Astrocyte of the spinal cord (primary cell): ENCODE measurements at regions not wholly inside any gene's neighbourhood (a gene's known extent, or its start where the extent isn't known, plus 50 kb on each side); places are given as distances from the start of the nearest gene placed in this dataset.
A peak's percentile ranks its signal among the peaks of the same experiment; 100 is the strongest.
"Not testable (repeated sequence)": the region's sequence is repeated elsewhere in the genome, so short reads cannot be mapped to it uniquely, and the experiment has no call there.

Experiments used
- DNase-seq: peaks from one replicate; pipeline ENCODE4 v3.0.0; 2011; ENCODE audit warnings: low read depth, low spot score
- H3K4me3 ChIP-seq: 2 replicates; pipeline ENCODE4 v1.5.1; 2011; ENCODE audit warnings: low read depth, mild to moderate bottlenecking, low read length, moderate library complexity
- in situ Hi-C: cut with HindIII; loops from 2 replicates; pipeline ENCODE4 v1.10.0; 2017; ENCODE audit warnings: low sequenced_read_pairs
- TF ChIP-seq, protein P1 (sequence below): IDR thresholded peaks from 2 replicates; pipeline ENCODE4 v1.5.1; 2012; ENCODE audit warnings: low read depth, mild to moderate bottlenecking, low read length, inconsistent platforms

DNA sequence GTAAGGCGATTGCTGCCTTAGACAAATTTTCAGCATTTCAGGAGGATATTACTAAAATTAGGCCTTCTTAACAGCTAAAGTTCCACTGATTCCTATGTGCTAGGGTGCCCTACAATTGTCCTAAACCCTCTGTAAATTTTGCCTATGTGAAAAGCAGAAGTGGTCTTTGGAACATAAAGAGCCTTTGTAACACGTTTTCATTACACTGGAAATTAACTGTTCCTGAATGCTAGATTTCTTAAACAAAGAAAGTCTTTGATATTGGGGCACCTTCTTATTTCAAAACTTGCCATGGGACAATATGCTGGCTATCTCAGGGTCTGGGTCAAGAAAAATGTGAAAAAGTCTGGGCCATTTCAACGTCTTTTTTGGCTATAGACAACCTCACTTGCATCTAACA, 60.4 kb upstream of the MOCS2 start:
- in situ Hi-C loops = no loop called here
- H3K4me3 ChIP-seq = no peak overlapping the region
- TF ChIP-seq, protein P1, sequence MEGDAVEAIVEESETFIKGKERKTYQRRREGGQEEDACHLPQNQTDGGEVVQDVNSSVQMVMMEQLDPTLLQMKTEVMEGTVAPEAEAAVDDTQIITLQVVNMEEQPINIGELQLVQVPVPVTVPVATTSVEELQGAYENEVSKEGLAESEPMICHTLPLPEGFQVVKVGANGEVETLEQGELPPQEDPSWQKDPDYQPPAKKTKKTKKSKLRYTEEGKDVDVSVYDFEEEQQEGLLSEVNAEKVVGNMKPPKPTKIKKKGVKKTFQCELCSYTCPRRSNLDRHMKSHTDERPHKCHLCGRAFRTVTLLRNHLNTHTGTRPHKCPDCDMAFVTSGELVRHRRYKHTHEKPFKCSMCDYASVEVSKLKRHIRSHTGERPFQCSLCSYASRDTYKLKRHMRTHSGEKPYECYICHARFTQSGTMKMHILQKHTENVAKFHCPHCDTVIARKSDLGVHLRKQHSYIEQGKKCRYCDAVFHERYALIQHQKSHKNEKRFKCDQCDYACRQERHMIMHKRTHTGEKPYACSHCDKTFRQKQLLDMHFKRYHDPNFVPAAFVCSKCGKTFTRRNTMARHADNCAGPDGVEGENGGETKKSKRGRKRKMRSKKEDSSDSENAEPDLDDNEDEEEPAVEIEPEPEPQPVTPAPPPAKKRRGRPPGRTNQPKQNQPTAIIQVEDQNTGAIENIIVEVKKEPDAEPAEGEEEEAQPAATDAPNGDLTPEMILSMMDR = no peak
- no peak for DNase-seq

DNA sequence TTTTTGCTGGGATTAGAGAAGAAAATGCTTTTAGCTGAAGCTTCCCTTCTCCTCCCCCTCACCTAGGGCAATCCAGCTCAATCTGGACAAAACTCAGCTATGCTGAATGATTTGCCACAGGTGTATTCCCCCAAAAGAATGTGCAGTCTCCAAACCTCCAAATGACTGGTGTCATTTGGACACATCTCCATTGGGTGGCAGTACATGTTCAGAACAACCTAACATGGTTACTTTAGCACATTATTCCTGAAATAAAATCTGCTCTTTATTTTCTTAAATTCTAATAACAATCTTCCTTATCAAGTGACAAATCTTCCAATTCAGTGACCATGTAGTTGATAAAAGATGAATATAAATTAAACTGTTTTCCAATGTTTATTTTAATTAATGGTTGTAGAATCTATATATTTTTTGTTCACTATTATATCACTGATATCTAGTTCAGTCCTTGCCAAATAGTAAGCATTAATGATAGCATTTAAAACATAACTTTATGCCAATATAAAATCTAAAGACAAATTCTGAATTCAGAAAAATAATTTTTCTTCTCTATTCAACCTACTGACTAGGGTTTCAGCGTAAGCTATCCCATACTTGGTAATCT, 61.3 kb upstream of the MOCS2 start:
- no peak overlapping the region for H3K4me3 ChIP-seq
- in situ Hi-C loops = no loop called here
- TF ChIP-seq, protein P1 = peak; percentile 68
- DNase-seq = peak; percentile 49

DNA sequence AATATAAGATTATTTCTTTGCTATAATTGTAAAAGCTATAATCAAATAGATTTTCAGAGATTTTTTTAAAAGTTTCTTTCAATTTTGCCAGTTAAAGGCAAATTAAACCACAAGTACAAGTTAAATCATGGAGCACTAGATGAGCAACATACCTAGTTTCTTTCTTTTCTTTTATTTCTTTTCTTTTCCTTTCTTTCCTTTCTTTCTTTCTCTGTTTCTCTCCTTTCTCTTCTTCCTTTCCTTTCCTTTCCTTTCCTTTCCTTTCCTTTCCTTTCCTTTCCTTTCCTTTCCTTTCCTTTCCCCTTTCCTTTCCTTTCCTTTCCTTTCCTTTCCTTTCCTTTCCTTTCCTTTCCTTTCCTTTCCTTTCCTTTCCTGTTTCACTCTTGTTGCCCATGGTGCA, 62.5 kb upstream of the MOCS2 start:
- in situ Hi-C loops, DNase-seq: not testable (repeated sequence)

DNA sequence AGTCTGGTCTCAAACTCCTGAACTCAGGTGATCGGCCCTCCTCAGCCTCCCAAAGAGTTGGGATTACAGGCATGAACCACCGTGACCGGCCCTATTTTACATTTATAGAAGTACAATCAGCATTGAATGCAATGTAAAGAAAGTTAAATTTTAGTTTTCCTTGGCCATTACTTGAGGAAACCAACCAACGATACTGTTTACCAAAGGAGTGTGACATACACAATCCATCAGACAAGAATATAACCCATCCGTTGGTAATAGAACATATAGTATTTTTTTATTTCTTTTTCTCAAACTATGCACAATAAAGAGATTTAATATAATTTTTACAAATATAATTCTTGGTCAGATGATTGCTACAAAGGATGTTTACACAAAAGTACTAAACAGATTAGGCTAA, 63.1 kb upstream of the MOCS2 start:
- TF ChIP-seq, protein P1 = no peak
- H3K4me3 ChIP-seq = no peak overlapping the region
- in situ Hi-C loops = no loop called here
- DNase-seq = no peak

More for the DNA sequence above, 62.5 kb upstream of the MOCS2 start:
- H3K4me3 ChIP-seq = not testable (repeated sequence)

DNA sequence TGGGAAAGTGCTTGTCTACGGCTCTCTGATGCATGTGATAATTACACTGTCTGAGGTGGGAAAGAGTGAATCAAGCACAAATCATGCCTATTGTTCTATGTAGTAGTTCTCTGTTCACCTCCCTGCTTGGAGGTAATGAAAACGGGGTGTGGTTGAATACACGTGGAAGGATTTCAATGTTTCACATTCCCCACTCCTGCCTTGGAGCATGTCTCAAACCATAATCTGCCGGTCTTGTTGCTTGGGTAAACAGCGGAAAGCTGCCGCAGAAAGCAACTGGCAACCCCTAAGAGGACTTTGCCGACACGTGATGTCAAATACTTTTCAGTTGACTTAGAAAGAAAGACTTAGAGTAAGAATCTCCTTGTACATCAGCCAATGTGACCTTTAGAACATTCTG, 63.5 kb upstream of the MOCS2 start:
- H3K4me3 ChIP-seq = no peak overlapping the region
- in situ Hi-C loops = no loop called here
- DNase-seq = no peak
- TF ChIP-seq, protein P1 = no peak

DNA sequence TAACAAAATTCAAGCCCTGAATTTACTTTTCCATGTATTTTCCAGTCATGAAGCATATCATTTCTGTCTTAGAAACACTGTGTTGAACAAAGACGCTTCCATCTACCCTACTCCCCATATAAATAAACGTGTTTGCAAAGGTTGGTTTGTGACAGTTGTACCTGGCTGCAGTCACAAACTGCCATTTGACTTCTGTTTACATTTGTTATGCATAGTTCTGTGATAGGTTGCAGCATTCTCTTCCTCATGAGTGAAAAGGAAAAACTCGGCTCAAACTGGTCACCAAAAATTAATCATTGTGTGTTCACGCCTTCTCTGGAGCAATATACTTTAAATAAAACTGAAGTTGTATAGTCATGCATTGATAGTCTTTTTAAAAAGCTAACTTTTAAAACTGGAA, 69.3 kb upstream of the MOCS2 start:
- TF ChIP-seq, protein P1 = no peak
- DNase-seq = no peak
- in situ Hi-C loops = no loop called here
- H3K4me3 ChIP-seq = no peak overlapping the region

DNA sequence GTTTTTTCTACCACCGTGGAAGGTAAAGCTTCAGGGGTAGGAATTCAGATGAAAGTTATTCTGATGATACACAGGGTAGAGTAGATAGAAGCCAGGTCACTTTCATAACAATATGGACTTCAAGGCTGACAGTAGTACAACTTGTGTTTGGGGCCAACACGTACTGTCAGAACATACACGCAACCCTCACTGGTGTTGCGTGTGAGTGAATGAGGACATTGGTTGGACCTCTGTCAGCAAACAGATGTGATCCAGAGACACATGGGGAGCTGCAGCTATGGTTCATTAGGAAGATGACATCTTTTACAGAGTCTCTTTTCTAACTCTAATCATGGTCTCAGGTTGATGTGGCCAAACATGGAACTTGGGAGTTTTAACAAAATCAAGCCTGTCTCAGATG, 70.1 kb upstream of the MOCS2 start:
- TF ChIP-seq, protein P1 = no peak
- DNase-seq = no peak
- in situ Hi-C loops = no loop called here
- no peak overlapping the region for H3K4me3 ChIP-seq
